Common myeloid progenitor, CD34-positive (primary cell): ENCODE measurements at regions not wholly inside any gene's neighbourhood (a gene's known extent, or its start where the extent isn't known, plus 50 kb on each side); places are given as distances from the start of the nearest gene placed in this dataset.

Experiments
- CTCF ChIA-PET: fragments of 350-600 bp; sonication (Branson Sonifier 250); formaldehyde crosslinking; loops from one replicate; lab custom pipeline; 2021; ENCODE audit warnings: antibody characterized with exemption; lab: Charles Lee
- POLR2A ChIA-PET: fragments of 350-600 bp; sonication (Branson Sonifier 250); formaldehyde crosslinking; loops from one replicate; lab custom pipeline; 2021; ENCODE audit warnings: antibody characterized with exemption; lab: Charles Lee
- DNase-seq, 3 donors: peaks; one replicate each; pipeline versions ENCODE4 v3.0.0 to v3.0.0-alpha.2; 2013
- H3K27ac ChIP-seq, 2 experiments: 1 replicate in 1 of 2; 2 replicates in 1 of 2; pipeline ENCODE4 v1.7.0; 2013; ENCODE audit warnings: inconsistent platforms in 2 of 2, low read length in 2 of 2, mild to moderate bottlenecking in 2 of 2, low read depth in 1 of 2, moderate library complexity in 1 of 2; ENCODE audit not compliant: severe bottlenecking in 2 of 2, insufficient read depth in 1 of 2, poor library complexity in 1 of 2
- H3K27me3 ChIP-seq, 5 experiments: replicated peaks in 2 of 5; 1 replicate in 3 of 5; 2 replicates in 2 of 5; pipeline versions ENCODE4 v1.6.1 to v1.7.0; 2013; ENCODE audit warnings: low read length in 4 of 5, mild to moderate bottlenecking in 2 of 5, moderate library complexity in 2 of 5, inconsistent platforms in 1 of 5; ENCODE audit not compliant: insufficient read depth in 5 of 5, control insufficient read depth in 4 of 5
- H3K36me3 ChIP-seq, 4 experiments: 1 replicate in 2 of 4; 2 replicates in 2 of 4; pipeline versions ENCODE4 v1.6.1 to v1.7.0; 2013; ENCODE audit warnings: low read length in 3 of 4, control low read depth in 1 of 4, mild to moderate bottlenecking in 1 of 4; ENCODE audit not compliant: control insufficient read depth in 4 of 4, insufficient read depth in 4 of 4
- H3K4me1 ChIP-seq, 4 experiments: 1 replicate in 3 of 4; 2 replicates in 1 of 4; pipeline versions ENCODE4 v1.6.1 to v1.7.1; 2013; ENCODE audit warnings: low read length in 3 of 4, mild to moderate bottlenecking in 3 of 4, control low read depth in 1 of 4, inconsistent platforms in 1 of 4, moderate library complexity in 1 of 4; ENCODE audit not compliant: control insufficient read depth in 4 of 4, insufficient read depth in 4 of 4; ENCODE audit errors: control extremely low read depth in 1 of 4
- H3K4me3 ChIP-seq, 7 experiments: 1 replicate in 4 of 7; 2 replicates in 3 of 7; pipeline versions ENCODE4 v1.5.1 to v1.7.0; 2013; ENCODE audit warnings: mild to moderate bottlenecking in 7 of 7, low read length in 6 of 7, moderate library complexity in 6 of 7, inconsistent platforms in 2 of 7, low read depth in 2 of 7, control low read depth in 1 of 7; ENCODE audit not compliant: insufficient read depth in 4 of 7, control insufficient read depth in 1 of 7; ENCODE audit errors: extremely low read depth in 1 of 7
- H3K9me3 ChIP-seq, 5 experiments: 1 replicate in 4 of 5; 2 replicates in 1 of 5; pipeline versions ENCODE4 v1.6.1 to v1.7.1; 2013; ENCODE audit warnings: low read length in 4 of 5, mild to moderate bottlenecking in 2 of 5, inconsistent platforms in 1 of 5, low read depth in 1 of 5, moderate library complexity in 1 of 5; ENCODE audit not compliant: control insufficient read depth in 4 of 5, insufficient read depth in 2 of 5; ENCODE audit errors: control extremely low read depth in 1 of 5
- WGBS: methylation state at CpG from one replicate; pipeline ENCODE4 v1.1.5; 2013; ENCODE audit not compliant: insufficient coverage; 5-methylcytosine and 5-hydroxymethylcytosine counted together

DNA sequence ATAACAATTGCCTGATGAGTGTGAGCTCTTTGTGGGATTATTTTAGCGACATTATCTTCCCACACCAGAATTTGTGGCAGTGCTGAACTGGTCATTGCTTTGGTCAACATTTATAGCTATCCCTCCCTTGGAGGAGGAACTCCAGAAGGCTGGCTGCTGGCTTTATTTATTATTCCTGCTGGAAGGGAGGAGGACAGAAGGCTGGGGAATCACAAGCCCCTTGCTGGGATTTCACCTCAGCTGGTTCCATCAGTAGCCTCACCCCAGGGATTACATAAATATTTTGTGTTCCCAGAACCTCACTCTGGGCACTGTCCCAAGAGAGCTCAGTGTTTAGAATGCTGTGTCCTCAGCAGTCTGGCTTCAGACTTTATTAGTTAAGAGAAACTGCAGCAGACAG is 102.8 kb upstream of the C1orf21 start:
- CTCF ChIA-PET, result interaction anchor here (1.7 kb wide), 1 partner anchor 11 kb away, joined by 5 read pairs; no protein-coding TSS in a partner anchor

DNA sequence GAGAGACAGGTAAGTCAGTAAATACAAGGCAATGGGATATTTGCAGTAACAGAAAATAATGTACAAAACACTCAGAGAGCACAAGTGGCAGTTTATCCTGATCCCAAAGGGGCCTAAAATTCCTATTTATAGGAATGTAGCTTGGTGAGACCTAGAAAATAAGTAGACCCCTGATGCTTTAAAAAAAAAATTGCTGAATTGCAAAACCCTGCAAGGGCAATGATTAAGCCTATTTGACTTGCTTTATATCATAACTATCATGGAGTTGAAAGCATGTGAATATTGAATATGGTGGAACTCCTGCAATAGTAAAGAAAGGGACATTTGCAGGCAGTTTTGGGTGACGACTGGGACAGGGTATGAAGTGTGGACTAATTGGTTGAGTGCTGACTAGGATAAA is 101.9 kb upstream of the C1orf21 start:
- POLR2A ChIA-PET, result no interaction called here

More for the DNA sequence above, 102.8 kb upstream of the C1orf21 start:
- Histone ChIP-seq H3K4me3 (no peak overlapping the region), H3K4me1 (no peaks in the 10 kb centered on the region), H3K27me3 (no peaks in the 10 kb centered on the region), H3K36me3 (no peaks in the 10 kb centered on the region), H3K27ac (no peak overlapping the region), H3K9me3 (peaks cover 0 to 15% (median 4%) of the 10 kb centered on the region in 5 experiments)
- no peak for DNase-seq
- POLR2A ChIA-PET, result no interaction called here
- 100% methylated on average over 1 of the region's 1 CpG for WGBS

DNA sequence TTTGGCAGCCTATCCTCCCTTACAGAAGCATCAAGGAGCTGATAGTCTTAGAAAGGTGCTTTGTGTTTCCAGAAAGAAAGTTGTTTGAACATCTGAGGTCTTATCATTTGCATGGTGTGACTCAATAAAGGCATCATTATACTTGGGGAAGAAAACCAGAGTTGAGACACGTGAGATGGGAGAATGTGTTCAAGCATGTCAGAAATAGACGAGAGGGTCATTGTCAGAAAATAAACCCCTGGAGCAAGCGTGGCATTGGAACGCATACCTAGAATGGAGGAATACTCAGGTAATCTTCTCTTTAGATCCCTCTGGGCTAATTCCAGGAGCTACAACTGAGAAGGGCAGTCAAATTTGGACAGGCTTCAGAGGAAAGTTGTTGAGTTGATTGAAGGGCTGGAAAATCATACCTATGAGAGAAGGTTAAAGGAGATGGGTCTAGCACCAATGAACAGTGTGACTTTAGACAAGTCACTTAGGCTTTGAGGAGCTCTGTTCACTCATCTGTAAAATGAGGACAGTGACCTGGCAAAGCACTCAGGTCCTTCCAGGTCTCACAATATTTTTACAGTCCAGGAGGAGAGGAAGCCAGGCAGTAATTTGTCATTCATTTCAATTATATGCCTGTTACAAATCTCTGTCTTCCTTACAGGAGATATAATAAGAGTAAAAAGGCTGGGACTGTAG is 101.3 kb upstream of the C1orf21 start:
- H3K9me3 ChIP-seq, result peaks cover 0 to 30% (median 12%) of the 10 kb centered on the region in 5 experiments
- WGBS, result 100% methylated on average over 4 of the region's 4 CpGs

More for the DNA sequence above, 101.9 kb upstream of the C1orf21 start:
- H3K4me3 ChIP-seq, result no peak overlapping the region
- no peaks in the 10 kb centered on the region for H3K36me3 ChIP-seq
- CTCF ChIA-PET, result interaction anchor here (1.7 kb wide), 1 partner anchor 10 kb away, joined by 5 read pairs; no protein-coding TSS in a partner anchor
- H3K4me1 ChIP-seq, result no peaks in the 10 kb centered on the region
- H3K27me3 ChIP-seq, result no peaks in the 10 kb centered on the region
- peaks cover 0 to 24% (median 7%) of the 10 kb centered on the region in 5 experiments for H3K9me3 ChIP-seq
- WGBS, result no CpG with 5 or more reads among the region's 1 CpG
- no peak for DNase-seq
- H3K27ac ChIP-seq, result no peak overlapping the region

GRCh38 chr1:184287001-184287400 is 99.8 kb upstream of the C1orf21 start:
- CTCF ChIA-PET, result no interaction called here

More for the DNA sequence above, 101.3 kb upstream of the C1orf21 start:
- Histone ChIP-seq H3K36me3 (no peaks in the 10 kb centered on the region), H3K4me3 (no peak overlapping the region), H3K27me3 (no peaks in the 10 kb centered on the region), H3K4me1 (no peaks in the 10 kb centered on the region), H3K27ac (no peak overlapping the region)
- no peak for DNase-seq
- ChIA-PET CTCF (interaction anchor here (1.0 kb wide), 1 partner anchor 9 kb away, joined by 3 read pairs; no protein-coding TSS in a partner anchor), POLR2A (no interaction called here)

DNA sequence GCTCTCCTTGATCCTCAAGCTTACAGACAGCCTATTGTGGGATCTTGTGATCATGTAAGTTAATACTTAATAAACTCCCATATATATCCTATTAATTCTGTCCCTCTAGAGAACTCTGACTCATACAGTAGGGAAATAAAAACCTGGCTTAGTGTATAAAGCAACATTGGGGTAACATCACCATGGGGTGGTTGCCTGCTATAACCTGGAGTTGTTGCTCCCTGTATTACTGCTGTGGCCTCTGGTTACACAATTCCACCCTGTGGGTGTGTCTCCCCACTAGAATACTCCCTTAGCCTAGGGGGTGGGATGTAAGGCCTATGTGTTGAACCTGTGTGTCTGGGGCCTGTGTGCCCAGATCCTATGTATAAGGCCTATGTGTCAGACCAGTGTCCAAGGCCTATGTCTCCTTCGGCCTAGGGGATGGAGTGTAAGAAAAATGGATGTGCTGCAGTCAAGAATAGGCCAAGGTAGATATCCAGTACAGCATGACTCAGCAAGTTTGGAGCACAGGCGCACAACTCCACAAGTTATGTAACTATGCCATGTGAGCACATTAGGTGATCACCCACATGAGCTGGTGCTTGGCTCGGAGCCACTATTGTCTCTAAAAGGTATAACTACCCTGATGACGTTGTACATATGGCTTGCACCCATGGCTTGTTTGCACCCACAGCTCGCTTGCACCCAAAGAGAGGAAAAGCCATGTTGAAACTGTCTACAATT is 96.8 kb upstream of the C1orf21 start:
- H3K4me3 ChIP-seq, result no peak overlapping the region
- no peaks in the 10 kb centered on the region for H3K36me3 ChIP-seq
- DNase-seq, result peak; percentile 38 to 80 (median 68)
- ChIA-PET CTCF (no interaction called here), POLR2A (no interaction called here)
- H3K27me3 ChIP-seq, result no peaks in the 10 kb centered on the region
- WGBS, result 97% methylated on average over 4 of the region's 5 CpGs
- H3K9me3 ChIP-seq, result peaks cover 2 to 37% (median 12%) of the 10 kb centered on the region in 5 experiments
- peaks cover 0 to 3% (median 1%) of the 10 kb centered on the region in 4 experiments for H3K4me1 ChIP-seq
- no peak overlapping the region for H3K27ac ChIP-seq

More at GRCh38 chr1:184287001-184287400, 99.8 kb upstream of the C1orf21 start:
- H3K36me3 ChIP-seq, result no peaks in the 10 kb centered on the region
- H3K9me3 ChIP-seq, result peaks cover 0 to 37% (median 12%) of the 10 kb centered on the region in 5 experiments
- no peak overlapping the region for H3K27ac ChIP-seq
- 85% methylated on average over 8 of the region's 8 CpGs for WGBS
- DNase-seq, result peak in 2 of 3 donors; percentile 17 to 54
- no peak overlapping the region for H3K4me3 ChIP-seq
- no peaks in the 10 kb centered on the region for H3K4me1 ChIP-seq
- no peaks in the 10 kb centered on the region for H3K27me3 ChIP-seq
- POLR2A ChIA-PET, result no interaction called here

DNA sequence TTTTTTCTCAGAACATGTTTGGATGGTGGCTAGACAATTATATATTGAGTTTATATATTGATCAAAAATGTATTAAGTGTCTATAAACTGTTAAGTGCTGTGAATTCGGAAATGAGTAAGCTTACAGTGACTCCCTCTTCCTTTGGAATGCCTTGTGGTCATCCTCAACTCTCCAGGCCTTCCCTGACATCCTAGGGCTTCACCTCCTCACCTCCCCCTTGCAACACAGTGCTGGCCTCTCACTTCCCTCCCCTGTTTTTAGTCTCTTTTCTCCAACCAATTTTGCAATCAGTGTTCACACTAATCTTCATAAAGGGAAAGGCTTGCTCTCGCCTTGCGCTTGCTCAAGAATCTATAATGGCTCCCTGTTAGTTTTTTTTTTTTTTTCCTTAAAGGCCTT is 95.1 kb upstream of the C1orf21 start:
- POLR2A ChIA-PET, result no interaction called here
- Histone ChIP-seq H3K4me3 (no peak overlapping the region), H3K4me1 (peaks cover 0 to 13% (median 9%) of the 10 kb centered on the region in 4 experiments), H3K36me3 (no peaks in the 10 kb centered on the region), H3K27me3 (no peaks in the 10 kb centered on the region), H3K27ac (no peak overlapping the region), H3K9me3 (peaks cover 2 to 37% (median 7%) of the 10 kb centered on the region in 5 experiments)
- CTCF ChIA-PET, result no interaction called here
- no peak for DNase-seq
- WGBS, result 100% methylated on average over 1 of the region's 3 CpGs

GRCh38 chr1:184292101-184292500 is 94.7 kb upstream of the C1orf21 start:
- peaks cover 2 to 33% (median 7%) of the 10 kb centered on the region in 5 experiments for H3K9me3 ChIP-seq

More at GRCh38 chr1:184292101-184292500, 94.7 kb upstream of the C1orf21 start:
- CTCF ChIA-PET, result no interaction called here
- 76% methylated on average over 3 of the region's 3 CpGs for WGBS
- H3K4me1 ChIP-seq, result peaks cover 3 to 17% (median 13%) of the 10 kb centered on the region in 4 experiments
- no peak overlapping the region for H3K4me3 ChIP-seq
- H3K36me3 ChIP-seq, result no peaks in the 10 kb centered on the region
- H3K27me3 ChIP-seq, result no peaks in the 10 kb centered on the region
- no peak for DNase-seq
- no peak overlapping the region for H3K27ac ChIP-seq
- POLR2A ChIA-PET, result interaction anchor here (0.7 kb wide), 1 partner anchor 11 kb away, joined by 3 read pairs; no protein-coding TSS in a partner anchor
